Fibroblast of skin of right quadriceps (primary cell): ENCODE measurements at regions not wholly inside any gene's neighbourhood (a gene's known extent, or its start where the extent isn't known, plus 50 kb on each side); places are given as distances from the start of the nearest gene placed in this dataset.
A peak's percentile ranks its signal among the peaks of the same experiment; 100 is the strongest.
"Not testable (repeated sequence)": the region's sequence is repeated elsewhere in the genome, so short reads cannot be mapped to it uniquely, and the experiment has no call there.

Experiments used
- DNase-seq: peaks from one replicate; pipeline ENCODE4 v3.0.0-alpha.2; 2013

- DNase-seq = no peak
Measured at GRCh38 chr7:16933296-16934279, 51.8 kb upstream of the AGR3 start.

- DNase-seq = peak; percentile 69
Measured at GRCh38 chr7:16934722-16935340, 53.0 kb upstream of the AGR3 start.

GRCh38 chr7:16935341-16935735 lies 53.6 kb upstream of the AGR3 start:
- DNase-seq = peak; percentile 23

GRCh38 chr7:16936626-16937422 lies 55.0 kb upstream of the AGR3 start:
- no peak for DNase-seq

GRCh38 chr7:16939161-16939560 lies 57.4 kb upstream of the AGR3 start:
- no peak for DNase-seq

GRCh38 chr7:16940776-16941175 lies 59.0 kb upstream of the AGR3 start:
- DNase-seq = no peak

GRCh38 chr7:16942929-16943509 lies 61.2 kb upstream of the AGR3 start:
- DNase-seq = no peak

- no peak for DNase-seq
Measured at GRCh38 chr7:16944936-16945335, 63.2 kb upstream of the AGR3 start.

GRCh38 chr7:16945372-16945771 lies 63.6 kb upstream of the AGR3 start:
- DNase-seq = no peak

GRCh38 chr7:16948110-16948509 lies 66.3 kb upstream of the AGR3 start:
- not testable (repeated sequence) for DNase-seq

- DNase-seq = peak; percentile 16
Measured at GRCh38 chr7:16951483-16952080, 69.8 kb upstream of the AGR3 start.

- no peak for DNase-seq
Measured at GRCh38 chr7:16954321-16954720, 72.5 kb upstream of the AGR3 start.

GRCh38 chr7:16958724-16959123 lies 76.9 kb upstream of the AGR3 start:
- no peak for DNase-seq

GRCh38 chr7:16960337-16960965 lies 78.7 kb upstream of the AGR3 start:
- DNase-seq = no peak

GRCh38 chr7:16961641-16962040 lies 79.9 kb upstream of the AGR3 start:
- DNase-seq = peak; percentile 61

GRCh38 chr7:16963044-16963443 lies 81.3 kb upstream of the AGR3 start:
- DNase-seq = no peak

GRCh38 chr7:16965697-16966096 lies 83.9 kb upstream of the AGR3 start:
- not testable (repeated sequence) for DNase-seq

- DNase-seq = peak; percentile 88
Measured at GRCh38 chr7:16967300-16967811, 85.6 kb upstream of the AGR3 start.

- DNase-seq = no peak
Measured at GRCh38 chr7:16970732-16971482, 89.1 kb upstream of the AGR3 start.

- DNase-seq = no peak
Measured at GRCh38 chr7:16975712-16976111, 93.9 kb upstream of the AGR3 start.
